ENCODE measurements at regions not wholly inside any gene's neighbourhood (a gene's known extent, or its start where the extent isn't known, plus 50 kb on each side); places are given as distances from the start of the nearest gene placed in this dataset.
"Not testable (repeated sequence)": the region's sequence is repeated elsewhere in the genome, so short reads cannot be mapped to it uniquely, and the experiment has no call there.

DNA sequence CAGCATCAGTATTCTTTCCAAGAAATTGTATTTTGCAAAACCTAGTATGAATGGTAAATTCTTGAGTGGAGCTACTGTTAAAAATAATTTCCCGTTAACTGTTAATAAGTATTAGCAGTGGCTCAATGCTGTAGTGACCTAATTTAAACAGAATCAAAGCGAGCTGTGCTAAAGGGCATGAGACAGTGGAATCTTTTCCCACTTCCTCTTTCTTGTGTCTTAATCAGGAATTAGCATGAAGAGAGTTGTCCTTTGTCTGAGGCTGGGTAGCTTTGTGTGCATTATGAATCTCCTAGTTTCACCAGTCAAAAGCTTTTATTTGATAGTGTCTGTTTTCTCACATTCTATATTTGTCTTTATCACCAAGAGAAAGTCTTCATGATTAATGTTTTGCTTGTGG is 298.8 kb upstream of the GCFC2 start:
- no peak for DNase-seq (ENCODE audit: low read depth in 3 of 3)

DNA sequence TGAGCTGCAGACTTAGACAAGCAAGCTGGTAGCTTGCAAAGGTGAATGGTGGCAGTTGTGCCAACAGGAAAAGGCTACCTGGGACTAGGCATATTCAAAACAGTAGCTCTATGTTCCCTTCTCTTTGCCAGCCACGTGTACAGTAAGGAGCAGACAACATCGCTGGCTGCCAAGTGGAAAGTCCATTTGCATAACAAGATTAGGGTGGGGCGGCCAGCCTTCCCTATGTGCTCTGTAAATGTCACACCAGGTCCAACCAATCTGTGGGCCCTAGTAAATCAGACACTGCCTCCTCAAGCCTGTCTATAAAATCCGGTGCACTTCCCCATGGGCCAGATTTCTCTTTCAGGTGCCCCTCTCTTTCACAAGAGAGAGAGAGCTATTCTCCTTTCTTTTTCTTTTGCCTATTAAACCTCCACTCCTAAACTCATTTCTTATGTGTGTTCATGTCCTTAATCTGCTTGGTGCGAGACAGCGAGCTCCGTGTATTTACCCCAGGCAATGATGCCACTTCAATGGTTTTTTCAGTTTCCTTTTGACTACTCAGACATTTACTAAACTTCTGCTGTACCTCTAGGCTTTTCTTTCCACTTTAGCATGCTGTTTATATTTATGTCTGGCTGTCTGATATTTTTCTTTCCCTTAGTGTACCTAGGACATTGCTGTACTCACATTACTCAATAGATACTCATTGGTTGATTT is 297.4 kb upstream of the GCFC2 start:
- no peak for DNase-seq (ENCODE audit: low read depth in 3 of 3)

DNA sequence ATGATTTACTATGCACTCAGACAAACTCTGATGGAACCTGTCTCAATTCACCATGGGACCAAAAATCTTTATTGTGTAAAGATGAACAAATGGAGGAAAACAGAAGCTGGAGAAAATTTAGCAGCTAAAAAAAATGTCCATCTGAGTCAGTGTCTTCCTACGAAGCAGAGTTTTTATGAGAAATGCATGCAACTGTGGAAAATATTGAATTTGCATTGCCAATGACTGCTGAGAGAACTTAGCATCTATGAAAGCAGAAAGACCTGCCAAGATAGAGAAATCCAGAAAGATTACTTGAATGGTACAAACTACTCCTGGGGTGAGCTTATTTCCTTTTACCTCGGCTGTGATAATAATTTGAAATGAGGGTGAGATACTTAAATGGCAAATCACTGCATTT is 289.7 kb upstream of the GCFC2 start:
- DNase-seq (ENCODE audit: low read depth in 3 of 3), result no peak

DNA sequence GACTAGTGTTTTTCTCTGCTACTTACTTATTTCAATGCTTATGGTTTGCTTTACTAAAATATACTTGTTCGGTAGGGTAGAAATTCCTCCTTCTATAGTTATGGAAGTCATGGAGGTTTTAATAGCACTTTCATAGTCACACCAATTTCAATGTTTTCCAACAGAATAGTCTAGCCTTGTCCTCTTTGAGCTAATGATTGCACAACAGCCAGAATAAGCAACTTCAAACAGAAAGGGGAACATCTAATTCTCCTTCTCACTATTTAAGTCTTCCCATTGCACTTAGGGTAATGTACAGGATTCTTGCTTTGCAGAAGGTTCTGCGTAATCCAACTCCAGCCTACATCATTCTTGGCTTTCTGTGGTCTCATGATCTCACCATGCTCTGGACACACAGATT is 287.7 kb upstream of the GCFC2 start:
- no peak for DNase-seq (ENCODE audit: low read depth in 3 of 3)

DNA sequence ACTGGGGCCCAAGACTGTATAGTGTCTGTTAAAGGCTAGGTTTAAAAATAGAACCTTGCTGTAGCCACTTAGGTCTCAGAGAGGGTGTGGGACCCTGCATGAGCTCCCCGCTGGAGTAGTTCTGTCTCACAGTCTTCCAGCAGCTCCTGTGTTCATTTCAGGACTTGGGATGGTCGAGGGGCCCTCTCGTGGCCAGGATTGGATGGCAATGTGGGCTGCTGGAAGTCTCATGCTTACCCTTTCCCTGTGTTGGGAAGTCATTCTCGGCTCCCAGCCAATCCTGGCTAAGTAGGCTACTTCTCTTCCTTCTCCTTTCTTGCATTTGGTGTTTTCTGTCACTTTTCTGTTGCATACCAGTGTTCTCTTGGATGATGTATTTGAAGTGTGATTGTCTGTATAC is 284.0 kb upstream of the GCFC2 start:
- no peak for DNase-seq (ENCODE audit: low read depth in 3 of 3)

DNA sequence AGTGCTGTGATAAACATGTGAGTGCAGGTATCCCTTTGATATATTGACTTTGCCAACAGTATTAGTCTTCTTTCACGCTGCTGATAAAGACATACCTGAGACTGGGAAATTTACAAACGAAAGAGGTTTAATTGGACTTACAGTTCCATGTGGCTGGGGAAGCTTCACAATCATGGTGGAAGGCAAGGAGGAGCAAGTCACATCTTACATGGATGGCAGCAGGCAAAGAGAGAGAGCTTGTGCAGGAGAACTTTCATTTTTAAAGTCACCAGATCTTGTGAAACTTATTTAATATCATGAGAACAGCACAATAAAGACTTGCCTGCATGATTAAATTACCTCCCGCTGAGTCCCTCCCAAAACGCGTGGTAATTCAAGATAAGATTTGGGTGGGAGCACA is 277.9 kb upstream of the GCFC2 start:
- DNase-seq (ENCODE audit: low read depth in 3 of 3), result not testable (repeated sequence)

DNA sequence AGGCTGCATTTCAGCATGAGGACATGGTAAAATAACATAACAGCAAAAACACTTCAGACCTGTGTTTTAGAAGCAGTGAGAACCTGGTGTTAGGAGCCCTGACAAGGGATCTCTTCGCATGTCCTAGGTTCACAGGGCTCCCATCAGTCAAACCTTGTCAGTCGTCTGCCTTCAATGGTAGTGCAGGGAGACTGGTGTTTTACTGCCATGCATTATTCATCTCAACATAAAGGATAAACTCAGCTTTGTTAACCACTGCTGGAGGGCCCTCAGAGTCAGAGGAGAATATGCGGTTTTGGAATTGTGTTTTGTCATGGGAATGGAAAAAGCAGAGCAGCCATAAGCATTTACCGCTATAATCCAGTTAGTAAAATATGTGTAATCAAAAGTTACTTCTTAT is 275.9 kb upstream of the GCFC2 start:
- DNase-seq (ENCODE audit: low read depth in 3 of 3), result no peak

DNA sequence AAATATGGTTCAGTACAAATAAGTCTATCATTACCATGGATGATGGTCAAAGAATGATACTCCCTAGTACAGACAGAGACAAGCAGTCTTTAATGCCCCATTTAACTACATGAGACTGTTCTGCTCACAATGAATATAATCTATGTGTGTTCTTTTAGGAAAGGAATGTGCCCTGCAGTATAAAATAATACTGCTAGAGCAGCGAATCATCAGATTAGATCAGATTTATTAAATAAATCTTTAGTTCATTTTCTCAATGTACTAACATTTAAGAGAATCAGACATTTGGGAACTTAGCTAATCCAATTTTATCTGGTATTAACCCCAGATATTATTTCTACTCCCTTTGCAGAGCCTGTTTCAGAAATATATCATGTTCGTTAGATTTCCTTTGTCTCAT is 272.0 kb upstream of the GCFC2 start:
- DNase-seq (ENCODE audit: low read depth in 3 of 3), result no peak

DNA sequence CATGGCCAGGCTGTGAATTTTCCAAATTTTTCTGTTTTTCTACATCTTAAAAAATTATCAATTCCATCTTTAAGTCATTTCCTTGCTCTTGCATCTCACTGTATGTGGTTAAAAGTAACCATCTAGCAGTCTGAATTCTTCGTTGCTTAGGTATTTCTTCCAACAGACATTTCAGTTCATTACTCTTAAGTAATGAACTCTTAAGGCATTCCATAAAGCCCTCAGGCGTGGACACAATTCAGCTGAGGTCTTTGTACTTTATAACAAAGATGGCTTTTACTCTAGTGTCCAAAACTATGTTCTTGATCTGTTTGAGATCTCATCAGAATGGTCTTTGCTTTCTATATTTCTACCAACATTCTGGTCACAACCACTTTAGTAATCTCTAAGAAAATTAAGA is 253.9 kb upstream of the GCFC2 start:
- DNase-seq (ENCODE audit: low read depth in 3 of 3), result no peak

DNA sequence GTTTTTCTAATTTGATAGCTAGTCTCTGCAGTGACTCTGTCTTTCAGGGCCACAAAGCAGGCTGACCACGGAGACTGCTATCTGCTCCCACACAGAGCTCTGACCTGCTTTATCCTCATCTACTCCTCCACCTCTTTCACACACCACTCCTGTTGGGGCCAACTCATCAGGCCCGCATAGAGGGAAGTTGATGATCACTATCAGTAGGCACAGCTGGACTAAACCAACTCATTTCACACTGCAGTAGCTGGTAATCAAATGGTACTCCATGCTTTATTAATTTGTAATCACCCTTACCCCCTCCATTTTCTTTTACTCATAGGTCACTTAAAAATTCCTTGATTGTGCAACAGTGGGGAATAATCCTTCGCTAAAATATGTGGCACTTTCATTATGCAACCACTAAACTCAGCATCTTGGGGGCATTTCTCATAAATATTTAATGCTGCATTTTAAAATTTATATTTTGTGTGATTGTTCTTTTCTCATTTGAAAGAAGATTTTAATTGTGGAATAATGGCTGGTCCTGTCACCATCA is 249.8 kb upstream of the GCFC2 start:
- DNase-seq (ENCODE audit: low read depth in 3 of 3), result no peak

DNA sequence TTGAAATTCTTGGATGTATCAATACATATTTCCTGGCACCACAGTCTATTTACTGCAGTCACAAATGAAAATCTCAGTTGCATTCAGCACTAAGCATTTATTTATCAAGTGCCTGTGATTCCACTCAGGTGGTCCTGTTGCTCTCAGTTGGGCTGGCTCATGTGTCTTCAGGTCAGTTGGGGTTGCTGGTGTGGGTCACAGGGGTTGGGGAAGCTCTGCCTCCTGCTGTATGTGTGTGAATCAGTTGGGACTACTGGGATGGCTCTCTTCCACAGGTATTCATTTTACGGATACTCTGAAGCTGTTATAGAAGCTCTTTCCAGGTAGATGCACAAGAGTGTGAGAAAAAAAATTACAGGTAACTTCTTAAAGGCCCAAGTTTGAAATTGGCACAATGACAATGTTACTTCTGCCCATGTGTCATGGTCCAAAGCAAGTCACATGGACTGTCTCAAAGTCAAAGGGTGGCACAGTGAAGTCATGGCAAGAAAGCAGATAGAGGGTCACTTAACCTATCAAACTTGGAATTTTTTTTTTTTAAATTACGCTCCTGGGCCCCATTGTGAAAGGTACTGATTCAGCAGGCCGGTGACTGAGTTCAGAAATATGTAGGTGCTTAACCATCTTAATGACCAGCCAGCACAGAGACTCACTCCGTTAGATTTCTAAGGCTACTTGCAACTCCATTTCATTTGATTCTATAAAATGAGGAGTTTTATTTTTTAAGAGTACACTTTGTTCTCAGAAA is 249.2 kb upstream of the GCFC2 start:
- no peak for DNase-seq (ENCODE audit: low read depth in 3 of 3)

DNA sequence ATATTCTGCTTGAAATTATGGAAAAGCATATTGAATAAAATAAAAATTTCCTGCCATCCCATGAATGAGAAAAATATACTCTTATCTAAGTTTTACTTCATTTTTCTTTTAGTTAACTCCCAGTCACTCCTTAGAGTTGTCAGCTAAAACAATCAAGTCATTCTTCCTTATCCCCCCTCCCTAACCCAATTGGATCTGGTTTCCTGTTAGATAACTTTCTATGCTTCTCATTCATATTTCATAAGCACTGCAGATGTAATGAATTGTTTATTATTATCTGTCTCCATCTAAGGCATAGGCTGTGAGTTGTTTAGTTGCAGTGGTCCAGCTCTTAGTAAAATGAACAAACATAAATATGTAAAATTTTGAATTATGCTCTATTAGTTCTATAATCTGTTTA is 244.0 kb upstream of the GCFC2 start:
- DNase-seq (ENCODE audit: low read depth in 3 of 3), result no peak

DNA sequence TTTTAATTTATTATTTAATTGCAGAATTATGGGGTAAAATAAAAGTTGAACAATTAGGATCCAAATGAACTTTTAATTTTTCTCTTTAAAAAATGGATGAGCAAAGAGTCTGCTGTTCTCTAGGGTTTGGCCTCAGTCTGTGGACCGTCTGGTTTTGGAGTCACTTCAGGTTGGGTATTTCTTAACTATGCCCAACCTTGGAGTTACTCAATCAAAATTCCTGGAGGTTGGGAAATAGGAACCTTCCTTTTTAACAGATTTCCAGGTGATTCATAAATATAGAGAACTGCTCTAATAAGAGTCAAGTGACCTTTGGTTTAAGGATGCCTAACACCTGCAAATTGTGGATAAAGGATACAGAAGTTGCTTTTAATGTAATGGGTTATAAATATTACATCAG is 241.5 kb upstream of the GCFC2 start:
- no peak for DNase-seq (ENCODE audit: low read depth in 3 of 3)

DNA sequence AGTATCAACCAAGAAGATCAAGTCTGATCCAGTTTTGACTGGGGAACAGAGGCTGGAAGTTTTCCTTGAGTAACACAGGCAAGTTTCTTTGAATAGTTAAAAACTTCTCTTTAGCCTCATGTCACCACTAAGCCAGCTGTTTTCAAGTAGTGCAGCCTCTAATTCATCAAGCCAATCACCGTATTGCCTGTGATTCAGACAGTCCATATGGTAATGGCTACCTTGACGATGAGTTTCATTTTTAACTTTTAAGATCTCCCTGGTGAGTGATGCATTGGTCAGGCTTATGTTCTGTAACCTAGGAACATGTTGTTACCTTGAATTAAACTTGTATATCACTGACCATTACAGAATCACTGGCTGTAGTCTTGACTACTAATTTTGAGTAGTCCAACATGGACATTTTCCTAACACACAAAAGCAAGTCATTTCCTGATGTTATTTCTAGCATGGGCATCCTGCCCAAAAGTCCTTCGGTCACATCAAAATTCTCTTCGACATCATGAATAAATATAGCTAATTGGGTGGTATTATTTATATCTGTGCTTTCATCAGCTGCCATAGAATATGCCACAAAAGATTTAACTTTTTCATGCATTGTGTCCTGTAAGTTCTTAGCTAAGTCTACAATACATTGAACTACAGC is 238.8 kb upstream of the GCFC2 start:
- no peak for DNase-seq (ENCODE audit: low read depth in 3 of 3)

DNA sequence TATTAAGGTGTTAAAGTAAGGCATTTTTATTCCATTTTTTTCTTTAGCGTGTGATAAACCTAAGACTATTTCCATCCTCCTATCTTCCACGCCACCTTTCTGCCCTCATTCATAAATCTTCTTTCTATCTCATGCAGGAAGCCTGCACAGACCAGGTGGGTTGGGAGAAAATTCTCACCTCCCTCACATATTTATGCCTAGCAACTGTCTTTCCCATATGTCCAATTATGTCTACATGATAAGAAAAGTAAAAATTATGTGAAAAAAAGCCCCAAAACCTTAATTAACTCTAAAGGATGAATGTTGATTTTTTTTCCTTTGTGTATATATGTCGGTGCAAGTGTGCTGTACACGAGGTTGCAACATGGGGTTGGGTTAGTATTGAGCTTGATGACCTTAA is 225.6 kb upstream of the GCFC2 start:
- DNase-seq (ENCODE audit: low read depth in 3 of 3), result no peak

DNA sequence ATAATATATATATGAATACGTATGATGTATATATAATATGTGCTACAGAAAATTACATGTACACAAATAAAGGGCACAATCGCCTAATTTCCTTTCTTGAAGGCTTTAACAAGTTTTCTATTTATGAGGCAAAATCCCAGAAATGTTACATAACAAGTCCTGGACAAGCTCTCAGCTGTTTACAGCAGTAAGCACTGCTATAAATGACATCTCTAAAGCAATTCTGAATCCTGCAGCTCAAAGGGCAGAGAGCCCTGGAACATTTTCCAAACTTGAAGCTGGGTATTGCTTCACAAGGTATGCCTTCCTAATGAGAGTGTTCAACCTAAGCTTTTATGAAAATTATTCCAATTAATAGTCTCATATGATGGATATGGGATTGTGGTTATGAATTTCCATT is 222.3 kb upstream of the GCFC2 start:
- no peak for DNase-seq (ENCODE audit: low read depth in 3 of 3)

DNA sequence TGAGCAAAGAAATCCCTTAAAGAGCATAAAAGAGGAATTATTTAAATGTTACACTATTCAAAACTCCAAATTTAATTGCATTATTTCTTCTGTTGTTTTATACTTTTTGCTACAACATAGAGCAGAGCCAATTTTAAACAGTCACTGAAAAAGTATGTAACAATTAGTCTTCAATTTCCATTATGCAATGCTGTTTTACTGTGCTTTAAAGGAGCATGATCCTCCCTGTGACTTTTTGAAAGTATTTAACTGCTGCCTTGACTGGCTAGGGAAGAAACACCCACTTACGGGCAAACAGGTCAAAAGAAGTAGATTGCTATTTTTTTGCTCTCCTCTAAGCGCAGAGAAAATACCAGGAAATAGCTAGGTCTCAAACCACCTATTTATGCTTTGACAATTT is 217.4 kb upstream of the GCFC2 start:
- no peak for DNase-seq (ENCODE audit: low read depth in 3 of 3)

DNA sequence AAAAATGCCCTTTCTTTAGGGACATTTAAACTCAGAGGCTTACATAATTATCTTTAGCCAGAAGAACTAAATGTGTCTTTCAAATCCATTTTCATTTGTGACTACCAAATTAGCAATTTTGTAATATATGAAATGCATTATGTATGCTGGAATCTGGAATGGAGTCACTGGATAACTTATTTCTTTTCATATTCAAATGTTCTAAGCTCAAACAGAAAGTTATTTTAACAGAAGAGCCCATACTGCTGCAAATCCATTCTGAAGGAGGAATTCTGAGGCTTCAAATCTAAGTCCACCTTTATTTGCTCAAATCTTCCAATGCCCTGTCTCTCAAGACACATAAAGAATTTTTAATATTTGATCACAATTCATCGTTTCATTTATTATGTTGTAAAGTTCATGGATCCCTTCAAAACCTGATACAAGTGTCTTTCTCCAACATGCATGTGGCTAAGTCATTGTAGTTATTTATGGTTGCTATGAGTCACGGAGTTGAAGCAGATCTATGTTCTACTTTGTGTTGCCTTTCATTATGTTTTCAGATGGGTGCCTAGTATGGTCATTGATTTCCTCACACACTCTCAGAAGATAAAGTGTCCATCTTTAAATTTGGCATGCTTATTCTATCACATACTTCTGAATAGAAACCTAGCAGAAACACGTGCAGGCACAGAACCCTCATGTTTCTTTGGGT is 214.8 kb upstream of the GCFC2 start:
- DNase-seq (ENCODE audit: low read depth in 3 of 3), result no peak

DNA sequence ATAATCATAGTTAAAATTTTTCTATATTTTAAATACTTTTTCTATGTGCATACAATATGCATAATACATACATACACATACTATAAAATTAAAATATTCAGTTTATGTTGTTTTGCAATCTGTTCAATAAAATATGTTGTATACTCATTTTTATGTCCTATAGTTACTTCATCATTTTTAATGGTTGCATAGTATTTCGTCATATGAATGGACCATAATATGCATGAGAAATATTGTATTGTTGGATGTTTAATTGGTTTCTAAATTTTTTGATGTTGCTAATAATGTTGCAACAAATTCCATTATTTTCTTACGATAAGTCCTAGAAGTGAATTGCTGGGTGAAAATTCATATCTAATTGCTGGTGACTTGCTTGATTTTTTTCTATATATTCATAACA is 211.5 kb upstream of the GCFC2 start:
- no peak for DNase-seq (ENCODE audit: low read depth in 3 of 3)

DNA sequence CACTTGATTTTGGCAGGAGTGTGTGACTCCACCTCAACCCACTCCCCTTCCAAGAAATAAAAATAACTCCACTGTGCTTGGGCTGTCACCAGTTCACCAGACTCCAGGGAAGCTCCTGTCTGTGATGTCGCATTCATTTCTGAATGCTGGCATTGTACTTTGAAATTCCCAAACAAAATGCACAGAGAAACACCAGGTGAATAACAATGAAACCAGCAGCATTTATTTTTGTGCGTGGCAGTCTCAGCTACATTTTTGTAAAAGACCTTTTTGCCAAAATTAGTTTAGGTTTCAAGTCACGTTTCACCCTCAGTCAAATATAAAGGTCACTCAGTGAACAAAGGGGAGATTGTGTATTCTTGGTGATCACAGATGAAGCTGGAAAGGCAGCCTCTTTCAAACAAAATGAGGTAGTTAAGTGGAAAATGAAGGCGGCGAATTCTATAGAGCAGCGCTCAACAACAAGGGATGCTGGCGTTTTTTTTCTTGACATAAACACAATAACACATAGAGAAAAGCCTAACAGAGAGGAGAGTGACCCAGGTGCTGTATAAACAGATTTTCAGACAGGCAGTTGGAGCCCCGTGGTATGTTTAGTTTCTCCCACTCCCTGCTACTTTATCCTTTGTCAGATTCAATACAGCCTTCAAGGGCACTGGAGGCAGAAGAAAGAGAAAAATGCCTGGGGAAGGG is 210.3 kb upstream of the GCFC2 start:
- DNase-seq (ENCODE audit: low read depth in 3 of 3), result no peak

DNA sequence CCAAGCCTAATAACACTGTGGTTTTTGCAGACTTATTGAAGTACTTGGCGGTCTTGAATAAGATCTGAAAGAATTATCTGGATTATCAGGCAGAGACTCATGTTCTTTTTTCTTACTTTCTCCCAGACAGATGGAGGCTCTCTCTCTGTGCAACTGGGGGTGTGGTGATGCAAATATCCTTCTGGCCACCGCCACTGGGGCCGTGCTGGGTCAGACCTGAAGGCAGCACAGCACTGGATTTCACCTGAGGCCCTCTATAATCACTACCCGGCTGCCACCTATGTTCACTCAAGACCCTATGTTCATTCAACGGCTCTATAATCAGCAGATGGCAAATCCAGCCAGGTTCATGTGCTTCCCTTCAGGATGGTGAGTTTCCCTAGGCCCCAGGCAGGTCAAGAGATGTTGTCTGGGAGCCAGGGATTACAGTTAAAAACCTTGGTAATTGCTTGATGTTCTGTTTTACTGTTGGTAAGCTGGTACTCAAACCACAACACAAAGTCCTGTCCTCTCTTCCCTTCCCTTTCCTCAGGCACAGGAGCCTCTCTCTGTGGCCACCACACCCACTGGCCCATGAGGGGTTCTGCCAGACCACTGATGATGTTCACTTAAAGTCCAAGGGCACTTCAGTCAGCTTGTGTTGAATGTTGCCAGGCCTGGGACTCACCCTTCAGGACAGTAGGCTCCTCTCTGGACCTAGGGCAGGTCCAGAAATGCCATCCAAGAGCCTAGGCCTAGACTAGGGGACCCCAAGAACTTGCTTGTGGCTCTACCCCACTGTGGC is 205.3 kb upstream of the GCFC2 start:
- DNase-seq (ENCODE audit: low read depth in 3 of 3), result no peak

Data from stimulated activated CD4-positive, alpha-beta T cell treated with anti-CD3 and anti-CD28 coated beads, TNF-alpha, amount 100 ng/mL, for 48 hours (primary cell).